Stimulated activated CD4-positive, alpha-beta T cell treated with anti-CD3 and anti-CD28 coated beads, TNF-alpha, amount 100 ng/mL, for 1 hour (primary cell): ENCODE measurements at regions not wholly inside any gene's neighbourhood (a gene's known extent, or its start where the extent isn't known, plus 50 kb on each side); places are given as distances from the start of the nearest gene placed in this dataset.

ENCODE experiments used
- DNase-seq, 3 donors: peaks; one replicate each; pipeline ENCODE4 v3.0.0-alpha.2; 2020; ENCODE audit warnings: low read depth in 3 of 3, low spot score in 1 of 3

DNA sequence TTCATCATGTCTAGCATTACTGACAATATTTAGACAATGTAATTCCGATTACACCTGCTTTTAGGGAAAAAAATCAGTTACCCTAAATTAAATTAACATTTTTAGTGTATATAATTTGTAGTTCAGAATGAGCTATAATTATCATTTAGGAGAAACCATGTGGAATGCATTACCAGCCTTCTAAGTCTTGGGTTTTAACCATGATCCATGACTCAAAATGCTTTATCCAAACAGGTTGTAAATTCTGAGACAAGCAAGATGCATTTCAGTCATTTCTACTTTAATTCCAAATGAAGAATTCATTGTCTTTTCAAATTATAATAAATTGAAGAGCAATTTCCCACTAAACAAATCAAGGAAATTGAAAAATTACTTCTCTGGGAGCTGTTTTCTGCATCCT lies 243.7 kb upstream of the LRIG1 start:
- DNase-seq: no peak

DNA sequence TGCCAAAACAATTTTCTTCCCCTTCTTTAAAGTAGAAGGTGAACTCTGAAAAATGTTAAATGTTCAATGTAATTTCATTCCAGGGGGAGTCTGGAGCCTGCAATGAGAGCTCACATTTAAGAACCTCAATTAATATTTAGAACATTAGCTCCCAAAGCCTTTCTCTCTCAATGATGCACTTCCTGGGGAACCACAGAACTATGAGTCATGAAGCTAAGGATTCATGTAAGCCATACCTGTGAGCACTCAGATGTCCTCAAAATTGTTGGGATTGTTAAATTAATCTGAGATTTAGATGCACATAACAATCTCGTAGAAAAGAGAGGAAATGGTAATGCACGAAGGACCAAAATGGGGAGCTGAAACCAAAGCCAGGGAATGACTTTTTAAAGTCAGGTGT lies 244.2 kb upstream of the LRIG1 start:
- no peak for DNase-seq

DNA sequence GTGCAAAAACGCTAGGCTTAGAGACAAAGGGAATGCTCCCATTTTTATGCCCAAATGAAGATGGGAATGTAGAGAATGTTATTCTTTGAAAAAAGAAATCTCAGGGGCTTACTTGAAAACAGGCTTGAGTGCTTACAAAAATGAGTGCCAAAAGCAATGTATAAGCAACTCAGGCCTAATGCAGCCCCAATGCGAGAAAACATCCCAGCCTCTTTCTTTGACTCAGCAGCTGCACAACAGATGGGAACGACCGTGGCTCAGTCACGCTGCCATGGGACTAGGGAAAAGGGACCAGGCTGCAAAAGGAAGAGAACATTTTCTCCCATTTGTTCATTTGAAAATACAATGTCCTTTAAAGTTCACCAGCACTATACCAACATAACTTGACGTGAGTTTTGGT lies 246.4 kb upstream of the LRIG1 start:
- DNase-seq: no peak

DNA sequence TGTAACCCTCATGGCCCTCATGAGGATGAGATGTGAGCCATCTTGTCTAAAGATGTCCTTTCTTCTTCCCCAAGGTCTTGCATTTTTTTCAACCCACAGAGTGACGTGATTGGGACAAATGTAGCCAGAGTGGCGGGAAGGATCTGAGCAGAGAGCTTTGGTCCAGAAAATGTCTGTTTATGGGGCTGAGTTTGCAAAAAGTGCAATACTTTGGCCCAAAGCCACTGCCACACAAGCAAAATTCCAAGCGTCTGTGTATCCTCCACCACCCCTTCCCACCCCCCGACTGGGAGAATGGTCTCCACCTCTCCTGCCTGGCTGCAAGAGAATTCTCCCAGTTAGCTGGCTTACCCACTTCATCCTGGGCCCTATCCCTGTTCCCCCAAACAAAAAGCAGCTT lies 246.9 kb upstream of the LRIG1 start:
- no peak for DNase-seq

DNA sequence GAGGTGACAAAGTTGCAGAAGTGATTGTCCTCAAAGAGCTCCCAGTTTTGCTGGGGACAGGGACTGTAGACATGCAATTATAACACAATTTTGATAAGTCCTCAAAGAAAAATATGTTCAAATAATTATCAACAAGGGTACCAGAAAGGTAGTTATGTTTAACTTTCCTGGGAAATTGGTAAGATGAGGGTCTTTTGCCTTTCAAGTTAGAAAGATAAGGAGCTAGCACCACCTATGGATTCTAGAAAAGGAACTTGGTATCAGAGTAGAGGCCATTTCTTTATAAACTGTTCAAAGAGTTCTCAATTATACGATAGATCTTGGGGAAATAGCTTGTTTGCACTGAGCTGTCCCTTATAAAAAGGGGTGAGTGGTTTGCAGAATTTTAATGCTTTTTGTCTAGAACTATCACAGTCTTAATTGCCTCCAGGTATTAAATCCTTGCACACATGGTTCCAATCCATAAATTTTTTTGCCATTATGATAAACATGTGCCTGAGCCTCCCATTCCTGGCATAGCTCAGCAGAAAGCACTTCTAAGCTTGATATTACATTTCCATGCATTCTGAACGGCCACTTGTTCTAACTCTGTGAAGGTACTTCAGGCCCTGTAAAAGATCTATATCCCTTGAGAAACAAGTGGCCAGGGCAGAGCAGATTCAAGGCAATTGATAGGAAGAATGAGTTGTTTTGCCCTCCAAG lies 247.5 kb upstream of the LRIG1 start:
- no peak for DNase-seq

DNA sequence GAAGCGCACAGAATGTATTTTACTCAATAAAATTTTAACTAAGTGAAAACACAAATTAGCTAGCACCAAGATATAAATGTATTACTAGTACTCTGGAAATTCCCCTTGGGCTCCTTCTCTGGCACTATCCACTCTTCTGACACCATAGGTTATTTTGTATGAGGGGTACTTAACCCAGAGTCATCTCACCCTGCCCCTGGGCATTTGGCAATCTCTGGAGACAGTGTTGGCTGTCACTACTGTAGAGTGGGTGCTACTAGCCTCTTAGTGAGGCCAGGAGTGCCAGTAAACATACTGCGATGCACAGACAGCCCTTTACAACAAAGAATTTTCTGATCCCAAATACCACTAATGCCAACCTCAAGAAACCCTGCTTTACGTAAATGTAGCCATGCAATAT lies 246.3 kb upstream of the KBTBD8 start:
- DNase-seq: no peak

DNA sequence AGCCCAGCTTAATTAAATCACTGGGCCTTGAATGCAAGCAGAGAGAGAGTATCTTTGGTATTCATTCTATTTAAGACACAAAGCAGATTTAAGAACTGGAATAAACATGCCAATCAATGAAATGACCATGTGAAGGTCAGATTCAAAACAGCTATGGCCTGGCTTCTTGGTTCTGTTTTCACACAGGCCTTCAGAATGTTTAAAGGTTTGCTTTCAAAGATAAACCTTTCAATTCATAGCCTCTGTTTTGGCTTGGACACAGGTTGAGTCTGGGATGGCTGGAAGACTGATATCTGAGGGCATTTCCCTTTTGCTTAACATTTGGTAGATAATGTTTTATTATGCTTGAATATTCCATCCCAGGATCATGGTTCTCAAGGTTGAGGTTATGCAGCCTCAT lies 244.4 kb upstream of the KBTBD8 start:
- no peak for DNase-seq

DNA sequence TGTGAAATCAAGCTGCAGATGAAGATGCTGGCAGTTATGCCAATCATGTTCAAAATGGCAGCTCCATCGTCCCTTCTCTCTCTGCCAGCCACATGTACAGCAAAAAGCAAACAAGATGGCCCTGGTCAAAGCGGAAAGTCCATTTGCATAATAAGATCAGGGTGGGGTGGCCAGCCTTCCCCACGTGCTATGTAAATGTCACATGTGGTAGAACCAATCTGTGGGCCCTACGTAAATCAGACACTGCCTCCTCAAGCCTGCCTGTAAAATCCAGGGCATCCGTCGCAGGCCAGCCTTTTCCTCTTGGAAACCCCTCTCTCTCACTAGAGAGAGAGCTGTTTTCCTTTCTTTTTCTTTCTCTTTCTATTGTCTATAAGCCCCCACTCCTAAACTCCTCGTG lies 243.5 kb upstream of the KBTBD8 start:
- DNase-seq: no peak

DNA sequence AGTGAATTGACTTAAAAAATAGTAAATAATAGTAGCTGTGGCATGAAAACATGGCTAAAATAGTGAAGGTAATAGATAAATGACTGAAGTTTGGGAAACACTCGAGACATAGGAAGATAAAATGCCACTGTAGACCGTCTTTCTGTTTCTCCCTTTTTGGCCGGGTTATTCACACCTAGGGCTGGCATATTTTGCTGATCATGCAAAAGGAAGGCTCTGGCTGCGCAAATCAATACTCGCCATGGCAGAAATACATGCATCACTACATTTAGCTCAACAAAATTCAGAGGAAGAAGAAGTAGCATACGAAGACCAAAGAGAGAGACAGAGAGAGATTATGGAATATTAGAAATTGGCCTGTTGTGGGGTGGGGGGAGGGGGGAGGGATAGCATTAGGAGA lies 242.2 kb upstream of the KBTBD8 start:
- no peak for DNase-seq

DNA sequence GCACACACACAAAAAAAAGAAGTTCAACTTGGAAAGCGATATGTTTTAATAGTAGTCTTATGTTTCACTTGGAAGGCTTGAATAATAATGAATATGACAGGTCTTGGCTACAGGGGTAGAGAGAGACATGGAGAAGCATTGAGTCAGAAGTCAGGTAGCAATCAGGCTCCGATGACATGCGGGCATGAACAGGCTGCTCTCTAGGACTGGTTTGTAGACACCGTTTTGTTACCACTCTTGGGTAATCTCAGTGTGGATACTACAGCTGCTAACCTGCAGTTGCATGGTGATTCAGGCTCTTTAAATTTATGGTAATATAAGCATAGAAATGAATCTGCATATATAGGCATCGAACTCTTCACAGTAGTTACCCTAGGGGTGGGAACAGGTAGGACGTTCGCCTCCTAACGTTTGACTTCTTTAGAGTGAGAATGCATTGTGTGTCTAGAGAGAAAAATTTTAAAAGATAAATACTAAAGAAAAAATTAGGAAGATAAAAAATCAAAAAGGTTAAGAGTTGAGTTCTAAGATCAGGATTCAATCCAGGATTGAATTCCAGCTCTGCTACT lies 241.6 kb upstream of the KBTBD8 start:
- no peak for DNase-seq

DNA sequence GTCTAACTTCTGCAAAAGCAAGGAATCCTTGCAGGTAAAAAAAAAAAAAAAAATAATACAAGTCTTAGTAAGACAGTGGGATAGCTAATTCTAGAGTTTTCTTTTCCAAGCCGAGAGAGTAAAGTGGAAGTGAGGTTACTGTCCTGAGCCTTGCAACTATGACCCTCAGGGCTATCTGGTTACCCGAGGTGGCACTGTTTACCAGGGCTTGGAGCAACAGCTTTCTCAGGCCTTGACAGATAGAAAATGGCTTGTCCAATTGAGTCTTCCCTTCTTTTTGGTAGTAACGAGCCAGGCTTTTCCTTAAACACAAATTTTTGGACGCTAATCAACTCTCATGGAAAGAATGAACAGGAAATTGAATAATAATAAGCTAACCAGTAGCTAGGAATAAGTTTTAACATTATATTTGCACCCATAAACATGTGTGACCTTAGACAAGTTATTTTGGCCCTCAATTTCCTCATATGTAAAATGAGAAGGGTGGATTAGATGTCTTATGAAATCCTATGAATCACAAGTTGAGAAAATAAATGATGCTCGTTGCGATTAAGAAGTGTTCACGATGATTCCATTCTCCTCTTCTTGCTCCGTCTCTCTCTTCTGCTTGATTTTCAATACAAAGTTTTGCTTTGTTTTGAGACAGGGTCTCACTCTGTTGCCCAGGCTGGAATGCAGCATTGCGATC lies 236.9 kb upstream of the KBTBD8 start:
- no peak for DNase-seq

DNA sequence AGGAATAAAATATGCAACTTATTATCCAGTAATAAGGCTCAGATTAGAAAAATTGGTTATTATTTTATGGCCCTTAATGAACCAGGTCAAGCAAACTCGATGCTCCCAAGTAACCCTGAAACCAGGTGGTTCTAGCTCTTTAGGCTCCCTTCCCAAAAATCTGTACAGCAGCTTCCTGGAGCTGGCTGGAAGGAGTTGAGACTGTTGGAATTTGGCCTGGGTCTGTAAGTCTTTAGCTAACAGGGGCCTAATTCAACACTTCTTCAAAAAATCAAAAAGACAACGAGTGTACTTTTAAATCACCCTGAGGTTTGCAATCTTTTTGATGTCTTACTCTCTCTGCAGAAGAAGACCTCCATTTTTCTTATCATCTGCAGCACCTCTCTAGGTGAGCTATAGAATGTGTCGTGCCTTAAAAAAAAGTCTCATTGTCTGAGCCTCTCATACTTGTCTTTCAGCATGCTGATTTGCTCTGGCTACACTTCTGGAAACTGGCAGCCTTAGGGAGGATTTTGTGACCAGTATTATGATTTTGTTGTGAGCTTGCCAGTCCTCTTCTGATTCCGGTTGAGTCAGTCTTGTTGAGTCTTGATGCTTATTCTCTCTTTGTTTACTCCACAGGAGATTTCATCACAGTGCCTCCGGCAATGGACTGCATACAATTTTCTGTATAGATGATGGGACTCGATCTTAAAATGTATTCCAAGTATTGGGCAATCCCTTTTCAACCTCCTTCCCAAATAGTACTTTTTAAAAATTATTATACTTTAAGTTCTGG lies 235.0 kb upstream of the KBTBD8 start:
- no peak for DNase-seq

DNA sequence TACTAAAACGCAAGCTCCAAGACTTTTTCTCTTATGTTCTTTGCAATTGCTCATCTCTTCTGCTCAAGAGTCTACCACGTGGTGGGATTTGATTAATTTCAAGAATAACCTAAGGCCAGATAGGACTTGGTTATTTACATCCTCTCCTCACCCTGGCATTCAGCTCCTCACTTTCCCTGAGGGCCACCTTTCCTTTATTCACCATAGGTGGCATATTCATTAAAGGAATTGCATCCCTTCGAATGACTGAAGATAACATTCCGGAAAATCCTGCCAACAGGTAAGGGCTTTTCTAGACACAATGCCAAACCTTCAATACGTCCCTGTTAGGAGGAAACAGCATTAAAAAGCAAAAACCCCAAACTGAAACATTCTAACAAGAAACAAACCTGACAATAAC lies 220.0 kb upstream of the KBTBD8 start:
- no peak for DNase-seq

DNA sequence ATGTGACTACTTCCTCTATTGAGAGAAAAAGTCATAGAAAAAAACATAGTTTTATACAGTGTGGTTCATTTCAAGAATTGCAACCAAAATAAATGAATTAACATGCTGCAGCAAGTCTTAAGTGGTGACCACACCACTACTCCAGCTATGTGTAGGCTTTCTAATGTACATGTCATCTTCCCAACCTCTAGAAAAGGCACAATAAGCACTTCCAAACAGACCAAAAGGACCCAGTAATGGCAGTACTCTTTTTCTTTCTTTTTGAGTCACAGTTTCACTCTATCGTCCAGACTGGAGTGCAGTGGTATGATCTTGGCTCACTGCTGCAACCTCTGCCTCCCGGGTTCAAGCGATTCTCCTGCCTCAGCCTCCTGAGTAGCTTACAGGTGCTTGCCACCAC lies 219.3 kb upstream of the KBTBD8 start:
- no peak for DNase-seq

DNA sequence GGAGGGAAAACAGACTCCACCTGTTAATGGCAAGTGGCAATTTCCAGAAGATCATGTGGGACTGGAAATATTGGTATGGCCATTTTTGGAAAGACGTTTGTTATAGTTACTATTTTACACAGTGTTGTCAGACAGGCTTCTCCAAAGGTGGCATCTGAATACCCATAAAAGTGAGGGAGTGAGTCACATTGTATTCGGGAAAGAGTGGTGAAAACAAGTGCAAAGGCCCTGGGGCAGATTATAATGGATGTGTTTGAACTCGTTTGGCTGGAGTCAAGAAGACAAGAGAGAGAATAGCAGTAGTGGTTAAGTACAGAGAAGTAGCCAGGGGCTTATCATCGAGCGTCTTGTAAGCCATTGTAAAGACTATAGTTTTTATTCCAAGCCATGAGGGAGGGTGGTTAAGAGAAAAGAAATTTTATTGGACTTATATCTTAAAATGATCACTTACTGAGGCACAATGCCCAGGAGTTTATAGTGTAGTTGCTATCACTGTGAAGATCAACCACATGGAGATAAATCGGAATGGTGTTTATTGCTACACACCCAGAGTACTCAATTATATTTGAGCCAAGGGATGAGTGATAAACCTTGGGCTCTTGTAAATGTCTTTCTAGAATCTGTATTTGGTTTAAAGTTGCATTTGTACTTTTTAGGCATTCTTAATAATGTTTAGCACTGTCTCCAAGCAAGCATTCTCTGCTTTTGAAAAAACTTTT lies 212.8 kb upstream of the KBTBD8 start:
- no peak for DNase-seq

DNA sequence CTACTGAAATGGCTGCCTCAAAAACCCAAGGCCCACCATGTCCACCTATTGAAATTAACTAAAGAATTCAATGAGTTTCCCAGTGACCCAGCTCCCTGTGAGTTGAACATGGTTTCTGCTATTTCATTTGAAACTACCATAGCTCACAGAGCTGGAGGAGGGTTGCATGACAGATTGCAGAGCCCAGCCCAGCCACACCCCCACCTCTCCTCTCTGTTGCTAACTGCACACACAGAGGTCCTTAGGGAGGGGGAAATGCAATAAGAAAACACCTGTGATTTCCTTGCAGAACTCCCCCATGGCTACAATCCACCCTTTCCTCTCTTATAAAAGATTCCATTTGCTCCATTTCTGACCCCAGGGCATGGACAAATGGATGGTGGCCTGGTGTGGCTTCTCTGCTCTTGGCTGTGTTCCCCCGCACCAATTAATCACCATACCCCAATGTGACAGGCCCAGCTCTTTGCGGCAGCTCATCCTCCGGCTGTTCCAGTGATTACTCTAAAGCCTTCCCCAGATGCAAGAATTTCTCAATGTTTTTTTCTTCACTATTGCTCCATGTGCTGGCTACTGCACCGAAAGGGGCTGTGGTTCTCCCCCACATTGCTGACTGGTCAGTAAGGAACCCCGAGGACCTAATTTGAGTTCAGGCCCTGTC lies 208.4 kb upstream of the KBTBD8 start:
- no peak for DNase-seq

DNA sequence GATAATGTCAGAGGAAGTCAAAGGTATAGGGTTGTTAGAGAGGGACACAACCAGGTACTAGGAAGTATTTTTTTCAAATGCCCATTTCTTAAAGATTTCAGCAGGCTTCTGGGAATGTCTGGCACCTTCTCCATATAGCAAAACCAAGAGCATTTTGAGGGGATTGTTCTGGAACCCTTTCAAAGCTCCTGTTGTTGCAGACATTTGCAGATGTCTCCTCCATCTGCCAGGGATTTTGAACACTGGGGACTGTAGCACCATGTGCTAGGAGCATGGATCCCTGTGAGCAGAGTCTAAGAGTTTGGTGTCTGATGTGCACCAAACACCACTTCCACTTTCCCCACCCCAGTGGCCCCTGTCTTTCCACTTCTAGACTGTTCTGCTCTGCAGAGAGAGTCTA lies 206.0 kb upstream of the KBTBD8 start:
- DNase-seq: no peak

DNA sequence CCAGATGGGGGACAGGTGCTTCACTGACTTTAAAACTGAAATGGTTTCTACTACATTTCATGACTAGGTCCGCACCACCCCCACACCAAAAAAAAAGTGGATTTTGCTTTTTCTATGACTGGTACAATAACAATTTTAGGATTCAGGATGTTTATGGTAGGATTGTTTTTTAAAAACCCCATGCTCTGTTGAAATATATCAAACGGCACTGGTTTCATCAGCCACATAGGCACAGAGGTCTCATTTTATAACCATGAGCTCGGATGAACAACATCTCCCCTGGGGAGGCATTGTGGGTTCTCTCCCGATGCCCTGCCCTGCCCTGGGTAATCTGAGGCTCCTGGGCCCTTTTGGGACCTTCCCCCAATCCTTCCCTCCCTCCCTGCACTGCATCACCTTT lies 202.7 kb upstream of the KBTBD8 start:
- no peak for DNase-seq

DNA sequence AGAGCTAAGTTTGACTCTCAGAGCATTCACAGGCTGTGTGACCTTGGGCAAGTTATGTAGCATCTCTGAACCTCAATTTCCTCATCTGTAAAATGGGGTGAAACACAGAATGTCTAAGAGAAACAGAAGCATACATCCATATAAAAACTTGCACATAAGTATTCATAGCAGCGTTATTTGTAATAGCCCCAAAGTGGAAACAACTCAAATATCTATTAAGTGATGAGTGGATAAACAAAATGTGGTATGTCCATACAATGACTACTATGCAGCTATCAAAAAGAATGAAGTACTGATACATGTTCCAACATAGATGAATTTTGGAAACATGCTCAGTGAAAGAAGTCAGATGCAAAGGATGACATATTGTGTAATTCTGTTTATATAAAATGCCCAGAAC lies 201.8 kb upstream of the KBTBD8 start:
- no peak for DNase-seq

DNA sequence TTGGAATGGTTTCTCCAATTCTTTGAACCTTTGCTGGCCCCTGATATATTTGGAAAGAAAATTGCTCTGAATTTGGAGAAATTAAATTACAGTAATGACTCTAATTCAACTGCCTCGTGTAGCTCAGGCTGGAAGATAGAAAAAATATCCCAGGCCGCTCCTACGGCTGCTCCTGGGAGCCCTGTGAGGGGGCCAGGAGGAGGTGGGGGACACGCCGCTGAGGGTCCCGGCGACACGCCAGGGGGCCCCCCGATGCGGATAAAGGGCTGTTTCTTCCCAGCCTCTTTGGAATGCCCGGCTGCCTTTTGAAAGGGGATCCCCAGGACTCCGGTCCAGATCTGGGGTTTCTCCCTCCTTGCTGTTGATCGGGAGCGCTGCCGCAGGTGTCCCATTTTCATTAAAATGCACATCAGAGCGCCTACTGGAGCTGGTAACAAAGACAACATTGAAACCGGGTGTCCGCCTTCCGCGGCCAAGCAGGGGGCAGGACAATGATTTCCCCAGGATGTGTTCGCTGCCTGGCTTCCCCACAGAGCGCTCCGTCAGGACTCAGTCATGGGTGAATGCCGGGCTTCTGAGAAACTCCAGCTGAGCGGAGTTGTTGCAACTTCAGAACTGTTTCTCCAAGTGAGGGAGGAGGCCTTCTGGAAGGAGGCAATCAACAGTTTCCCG lies 200.1 kb upstream of the KBTBD8 start:
- DNase-seq: no peak
